GM12878 (cell line): ENCODE measurements at regions not wholly inside any gene's neighbourhood (a gene's known extent, or its start where the extent isn't known, plus 50 kb on each side); places are given as distances from the start of the nearest gene placed in this dataset.

Experiments used
- ATAC-seq: fragments of 200-7000 bp; cut with Tn5 transposase; 3 replicates; pipeline ENCODE4 v1.9.1; 2020; ENCODE audit warnings: mild to moderate bottlenecking, moderate library complexity
- BruUV-seq: library from RNA; stranded (reverse); fragments of 400-500 nt; replicated peaks from 2 replicates; lab custom pipeline; 2021; lab: Mats Ljungman, UMichigan
- CTCF ChIA-PET: fragments of 300-600 bp; sonication (Branson Sonifier 250); formaldehyde crosslinking; extraction: SDS; loops from one replicate; lab custom pipeline; 2021; ENCODE audit warnings: inconsistent platforms; lab: Yijun Ruan, JAX
- POLR2A ChIA-PET: fragments of 350-600 bp; formaldehyde crosslinking; extraction: SDS; loops from one replicate; lab custom pipeline; 2021; ENCODE audit warnings: inconsistent platforms; lab: Charles Lee
- RAD21 ChIA-PET: fragments of 300-600 bp; sonication (Branson Sonifier 250); formaldehyde crosslinking; loops from one replicate; lab custom pipeline; 2023; ENCODE audit warnings: antibody characterized with exemption; ENCODE audit not compliant: unreplicated experiment; lab: Charles Lee
- SMC1A ChIA-PET: fragments of 300-600 bp; sonication (Branson Sonifier 250); formaldehyde crosslinking; loops from one replicate; lab custom pipeline; 2023; ENCODE audit not compliant: unreplicated experiment, uncharacterized antibody; lab: Charles Lee
- DNase-seq: peaks from one replicate; pipeline ENCODE4 v3.0.0-alpha.2; 2011; ENCODE audit warnings: low read depth, low spot score
- FAIRE-seq: peaks from 3 replicates; lab custom pipeline; 2011; peaks lifted over from hg19 to GRCh38; lab: Jason Lieb, UNC
- H2AFZ ChIP-seq: 2 replicates; pipeline ENCODE4 v1.6.0; 2011; ENCODE audit warnings: low read depth, low read length, control low read depth; ENCODE audit not compliant: control insufficient read depth
- H3K27ac ChIP-seq: 2 replicates; pipeline ENCODE4 v1.5.1; 2011; ENCODE audit warnings: control low read depth; ENCODE audit not compliant: control insufficient read depth, insufficient read depth
- H3K27me3 ChIP-seq, 2 experiments: replicated peaks in 1 of 2; 2 replicates each; pipeline versions ENCODE4 v1.6.0 to v1.6.1; 2011; ENCODE audit warnings: low read length in 1 of 2; ENCODE audit not compliant: control insufficient read depth in 2 of 2, insufficient read depth in 2 of 2
- H3K36me3 ChIP-seq, 2 experiments: 2 replicates each; pipeline ENCODE4 v1.5.1; 2011; ENCODE audit warnings: low read length in 1 of 2; ENCODE audit not compliant: control insufficient read depth in 2 of 2, insufficient read depth in 2 of 2
- H3K4me1 ChIP-seq: 2 replicates; pipeline ENCODE4 v1.6.1; 2011; ENCODE audit warnings: mild to moderate bottlenecking, low read length, moderate library complexity, mixed read lengths; ENCODE audit not compliant: control insufficient read depth, insufficient read depth
- H3K4me2 ChIP-seq: 2 replicates; pipeline ENCODE4 v1.6.0; 2011; ENCODE audit warnings: control low read depth; ENCODE audit not compliant: control insufficient read depth, insufficient read depth
- H3K4me3 ChIP-seq: fragments of 200-600 bp; sonication (generic); 2 replicates; pipeline ENCODE4 v1.5.1; 2016
- H3K79me2 ChIP-seq: 2 replicates; pipeline ENCODE4 v1.6.0; 2011; ENCODE audit warnings: low read length; ENCODE audit not compliant: control insufficient read depth, insufficient read depth
- H3K9ac ChIP-seq: 2 replicates; pipeline ENCODE4 v1.8.0; 2011; ENCODE audit warnings: low read length, control low read depth, mixed read lengths; ENCODE audit not compliant: control insufficient read depth, insufficient read depth
- H3K9me3 ChIP-seq: replicated peaks from 3 replicates; pipeline ENCODE4 v1.5.1; 2011; ENCODE audit warnings: mild to moderate bottlenecking, low read length; ENCODE audit not compliant: control insufficient read depth, insufficient read depth
- H4K20me1 ChIP-seq: 2 replicates; pipeline ENCODE4 v1.6.0; 2011; ENCODE audit not compliant: control insufficient read depth, insufficient read depth
- CEBPB ChIP-seq, 2 experiments: fragments of 150-350 bp in 1 of 2; IDR thresholded peaks; 2 replicates each; pipeline ENCODE4 v1.6.1; 2012 to 2014; ENCODE audit warnings: low read depth in 2 of 2, low read length in 2 of 2, borderline replicate concordance in 1 of 2, inconsistent platforms in 1 of 2
- CTCF ChIP-seq, 3 experiments: IDR thresholded peaks in 2 of 3; conservative IDR thresholded peaks in 1 of 3; 2 replicates each; pipeline ENCODE4 v1.5.1; 2011; ENCODE audit warnings: low read depth in 3 of 3, low read length in 3 of 3, mild to moderate bottlenecking in 3 of 3, control low read depth in 2 of 3, moderate library complexity in 2 of 3, inconsistent platforms in 1 of 3, mixed read lengths in 1 of 3; ENCODE audit not compliant: control insufficient read depth in 2 of 3, insufficient read depth in 1 of 3; ENCODE audit errors: extremely low read depth in 1 of 3
- EGR1 ChIP-seq, 2 experiments: IDR thresholded peaks; 1 replicate in 1 of 2; 2 replicates in 1 of 2; pipeline ENCODE4 v1.6.1; 2011 to 2012; ENCODE audit warnings: low read depth in 2 of 2, low read length in 2 of 2, borderline replicate concordance in 1 of 2, mild to moderate bottlenecking in 1 of 2, moderate library complexity in 1 of 2
- ELK1 ChIP-seq: IDR thresholded peaks from 2 replicates; pipeline ENCODE4 v1.6.1; 2012; ENCODE audit warnings: low read depth, low read length, improper control_type of control experiment
- FOS ChIP-seq: IDR thresholded peaks from 3 replicates; pipeline ENCODE4 v1.6.1; 2011; ENCODE audit warnings: borderline replicate concordance; ENCODE audit not compliant: insufficient read length; ENCODE audit errors: extremely low read depth
- HCFC1 ChIP-seq: fragments of 150-350 bp; IDR thresholded peaks from 2 replicates; pipeline ENCODE4 v1.6.1; 2014; ENCODE audit warnings: low read length
- KAT2A ChIP-seq: conservative IDR thresholded peaks from 2 replicates; pipeline ENCODE4 v1.6.1; 2011; ENCODE audit warnings: low read depth, low read length; ENCODE audit not compliant: control insufficient read depth
- MAX ChIP-seq: IDR thresholded peaks from 2 replicates; pipeline ENCODE4 v1.6.1; 2012; ENCODE audit warnings: low read depth, low read length, improper control_type of control experiment
- MTA3 ChIP-seq: IDR thresholded peaks from 2 replicates; pipeline ENCODE4 v1.6.1; 2012; ENCODE audit warnings: low read length, inconsistent platforms, borderline replicate concordance
- NR2C1 ChIP-seq: fragments of 450-650 bp; IDR thresholded peaks from 2 replicates; pipeline ENCODE4 v1.6.1; 2017; ENCODE audit warnings: antibody characterized with exemption, mild to moderate bottlenecking, moderate library complexity
- PAX5 ChIP-seq: IDR thresholded peaks from 2 replicates; pipeline ENCODE4 v1.6.1; 2011; ENCODE audit warnings: low read depth, low read length, borderline replicate concordance
- PML ChIP-seq: IDR thresholded peaks from 2 replicates; pipeline ENCODE4 v1.6.1; 2012; ENCODE audit warnings: low read length, inconsistent platforms
- POLR2A ChIP-seq: IDR thresholded peaks from 2 replicates; pipeline ENCODE4 v1.6.1; 2011; ENCODE audit warnings: low read depth, mild to moderate bottlenecking, low read length
- TCF7 ChIP-seq: IDR thresholded peaks from 2 replicates; pipeline ENCODE4 v1.6.1; 2014; ENCODE audit warnings: antibody characterized with exemption, borderline replicate concordance
- in situ Hi-C: fragments of 300-500 bp; cut with MboI; formaldehyde crosslinking; loops from 9 replicates; pipeline ENCODE4 v1.14.3; 2018; ENCODE audit warnings: mixed read lengths
- intact Hi-C: fragments of 100-400 bp; cut with micrococcal nuclease; formaldehyde crosslinking; loops from one replicate; pipeline ENCODE4 v1.14.2; 2022; ENCODE audit not compliant: unreplicated experiment

GRCh38 chr4:35942092-35942491 lies 302.2 kb downstream of the ARAP2 start (continued):
- TF ChIP-seq HCFC1 = no peak

GRCh38 chr4:35943606-35944005 lies 300.7 kb downstream of the ARAP2 start:
- CTCF ChIA-PET = interaction anchor here (1.0 to 1.4 kb wide), 3 partner anchors 9 to 456 kb away, joined by 3 to 5 read pairs (median 5); no protein-coding TSS in a partner anchor
- no peaks in the 10 kb centered on the region for H3K27me3 ChIP-seq
- SMC1A ChIA-PET = interaction anchor here (0.7 to 0.8 kb wide), 2 partner anchors 55 to 755 kb away, joined by 3 read pairs; no protein-coding TSS in a partner anchor
- H3K4me1 ChIP-seq = no peaks in the 10 kb centered on the region
- POLR2A ChIA-PET = no interaction called here
- DNase-seq = no peak
- H3K9me3 ChIP-seq = no peaks in the 10 kb centered on the region
- no peak overlapping the region for H3K27ac ChIP-seq
- H3K4me2 ChIP-seq = no peak overlapping the region
- no peak overlapping the region for H3K4me3 ChIP-seq
- H3K9ac ChIP-seq = no peak overlapping the region
- RAD21 ChIA-PET = interaction anchor here (0.9 kb wide), 1 partner anchor 9 kb away, joined by 4 read pairs; no protein-coding TSS in a partner anchor
- in situ Hi-C loops = no loop called here
- no peak for TF ChIP-seq MTA3
- TF ChIP-seq HCFC1 = no peak
- no peak for TF ChIP-seq PAX5
- TF ChIP-seq POLR2A = no peak
- no peak for TF ChIP-seq KAT2A
- no peak for TF ChIP-seq FOS
- no peak for TF ChIP-seq TCF7
- no peak for TF ChIP-seq PML
- TF ChIP-seq EGR1 (IDR thresholded peaks at IDR 0.05; ENCODE audit: borderline replicate concordance in 1 of 2, low read depth in 2 of 2, low read length in 2 of 2) = no peak
- TF ChIP-seq ELK1 = no peak
- no peak for TF ChIP-seq MAX
- no peak for TF ChIP-seq CEBPB (IDR thresholded peaks at IDR 0.05; ENCODE audit: borderline replicate concordance in 1 of 2, low read depth in 2 of 2, low read length in 2 of 2)
- no peak for TF ChIP-seq NR2C1
- TF ChIP-seq CTCF (IDR thresholded peaks at IDR 0.05 in 2 of 3, conservative IDR thresholded peaks at IDR 0.05 in 1 of 3; ENCODE audit: control insufficient read depth in 2 of 3, extremely low read depth in 1 of 3, insufficient read depth in 1 of 3, low read depth in 3 of 3, low read length in 3 of 3) = no peak
- intact Hi-C loops = no loop called here
- BruUV-seq = no TSS peak
- H4K20me1 ChIP-seq = no peaks in the 10 kb centered on the region
- H3K36me3 ChIP-seq = no peaks in the 10 kb centered on the region
- no peak for FAIRE-seq
- H2AFZ ChIP-seq = no peak overlapping the region
- no peak; the same call in 1 of the 3 replicates for ATAC-seq
- no peaks in the 10 kb centered on the region for H3K79me2 ChIP-seq
